ENCODE measurements at regions not wholly inside any gene's neighbourhood (a gene's known extent, or its start where the extent isn't known, plus 50 kb on each side); places are given as distances from the start of the nearest gene placed in this dataset.
"Not testable (repeated sequence)": the region's sequence is repeated elsewhere in the genome, so short reads cannot be mapped to it uniquely, and the experiment has no call there.

- no peak for DNase-seq
These were observed 582.6 kb downstream of the PSAT1 start for GRCh38 chr9:78879324-78880100.

- DNase-seq: no peak
These were observed 584.4 kb downstream of the PSAT1 start for GRCh38 chr9:78881295-78881694.

GRCh38 chr9:78882481-78882880, 585.6 kb downstream of the PSAT1 start:
- no peak for DNase-seq

GRCh38 chr9:78884611-78885150, 587.8 kb downstream of the PSAT1 start:
- DNase-seq: no peak

- DNase-seq: no peak
These were observed 595.3 kb downstream of the PSAT1 start for GRCh38 chr9:78892182-78892581.

GRCh38 chr9:78892769-78893168, 595.8 kb downstream of the PSAT1 start:
- no peak for DNase-seq

- DNase-seq: no peak
These were observed 597.0 kb downstream of the PSAT1 start for GRCh38 chr9:78893774-78894401.

- no peak for DNase-seq
These were observed 599.6 kb downstream of the PSAT1 start for GRCh38 chr9:78896479-78896878.

GRCh38 chr9:78898234-78898633, 601.3 kb downstream of the PSAT1 start:
- DNase-seq: no peak

GRCh38 chr9:78899006-78899405, 602.1 kb downstream of the PSAT1 start:
- no peak for DNase-seq

GRCh38 chr9:78900500-78900899, 603.6 kb downstream of the PSAT1 start:
- no peak for DNase-seq

- DNase-seq: no peak
These were observed 605.1 kb downstream of the PSAT1 start for GRCh38 chr9:78902051-78902450.

- no peak for DNase-seq
These were observed 606.7 kb downstream of the PSAT1 start for GRCh38 chr9:78903581-78903980.

GRCh38 chr9:78904686-78905085, 607.8 kb downstream of the PSAT1 start:
- DNase-seq: no peak

- DNase-seq: no peak
These were observed 608.5 kb downstream of the PSAT1 start for GRCh38 chr9:78905387-78905786.

GRCh38 chr9:78905986-78906755, 609.2 kb downstream of the PSAT1 start:
- DNase-seq: no peak

- no peak for DNase-seq
These were observed 612.6 kb downstream of the PSAT1 start for GRCh38 chr9:78909566-78909965.

GRCh38 chr9:78916884-78917283, 620.0 kb downstream of the PSAT1 start:
- DNase-seq: not testable (repeated sequence)

GRCh38 chr9:78918976-78919375, 622.1 kb downstream of the PSAT1 start:
- no peak for DNase-seq

- DNase-seq: no peak
These were observed 622.8 kb downstream of the PSAT1 start for GRCh38 chr9:78919701-78920100.

- no peak for DNase-seq
These were observed 624.4 kb downstream of the PSAT1 start for GRCh38 chr9:78921341-78921740.

- DNase-seq: no peak
These were observed 627.2 kb downstream of the PSAT1 start for GRCh38 chr9:78923966-78924659.
